HG03108 (cell line): ENCODE measurements at regions not wholly inside any gene's neighbourhood (a gene's known extent, or its start where the extent isn't known, plus 50 kb on each side); places are given as distances from the start of the nearest gene placed in this dataset.

Source experiments
- ATAC-seq: cut with Tn5 transposase; IDR thresholded peaks from one replicate; pipeline ENCODE4 v1.9.1; 2021; ENCODE audit warnings: moderate library complexity; ENCODE audit not compliant: unreplicated experiment

DNA sequence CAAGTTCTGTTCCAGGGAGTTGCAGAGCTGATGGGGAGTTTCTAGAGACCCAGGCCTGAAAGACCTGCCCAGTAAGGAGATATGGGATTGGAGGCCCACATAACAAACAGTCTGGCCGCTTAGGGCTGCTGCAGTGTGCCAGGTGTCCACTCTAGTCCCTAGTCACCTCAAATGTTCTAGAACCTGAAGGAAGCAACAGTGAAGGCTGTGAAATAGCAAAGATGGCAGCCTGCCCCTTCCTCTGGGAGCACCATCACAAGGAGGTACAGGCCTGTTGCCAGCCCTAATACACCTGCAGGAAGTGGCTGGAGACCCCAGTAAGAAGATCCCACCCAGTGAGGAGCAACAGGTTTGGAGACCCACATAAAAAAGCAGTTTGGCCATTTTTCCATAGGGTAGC lies 783.8 kb upstream of the EDIL3 start:
- ATAC-seq, result no peak

DNA sequence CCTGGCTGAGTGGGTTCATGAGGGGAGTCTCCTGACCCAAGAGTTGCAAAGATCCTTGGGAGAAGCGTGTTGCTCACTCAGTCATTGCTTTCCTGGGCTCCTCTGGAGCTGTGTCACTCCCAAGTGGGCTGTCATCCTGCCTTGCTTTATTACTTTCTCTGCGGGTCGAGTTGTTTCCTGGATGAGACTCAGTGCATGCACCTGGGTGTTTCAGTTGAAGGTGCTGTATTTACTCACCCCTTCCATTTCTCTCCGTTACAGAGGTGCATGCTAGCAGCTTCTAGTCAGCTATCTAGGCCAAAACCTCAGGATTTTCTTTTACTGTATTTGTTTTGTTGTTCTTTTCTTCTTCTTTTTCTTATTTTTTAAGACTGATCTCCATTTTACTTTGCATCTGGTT lies 785.5 kb upstream of the EDIL3 start:
- no peak for ATAC-seq

DNA sequence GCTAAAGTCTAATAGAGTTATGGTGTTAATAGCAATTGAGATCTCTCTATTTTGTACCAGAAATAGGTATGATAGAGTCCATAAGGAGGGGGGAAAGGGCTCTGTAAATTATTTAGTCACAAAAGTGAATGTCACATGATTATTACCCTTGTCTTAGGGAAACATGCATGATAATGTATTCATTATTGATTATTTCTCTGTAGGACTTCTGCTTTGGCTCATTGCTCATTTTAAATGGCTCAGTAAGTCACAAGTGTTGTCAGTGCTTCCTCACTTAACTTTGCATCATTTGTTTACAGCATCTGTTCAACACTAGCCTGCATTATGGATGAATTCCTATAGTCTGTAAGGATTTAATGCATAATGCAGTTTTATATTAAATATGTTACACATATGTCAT lies 788.8 kb upstream of the EDIL3 start:
- no peak for ATAC-seq

DNA sequence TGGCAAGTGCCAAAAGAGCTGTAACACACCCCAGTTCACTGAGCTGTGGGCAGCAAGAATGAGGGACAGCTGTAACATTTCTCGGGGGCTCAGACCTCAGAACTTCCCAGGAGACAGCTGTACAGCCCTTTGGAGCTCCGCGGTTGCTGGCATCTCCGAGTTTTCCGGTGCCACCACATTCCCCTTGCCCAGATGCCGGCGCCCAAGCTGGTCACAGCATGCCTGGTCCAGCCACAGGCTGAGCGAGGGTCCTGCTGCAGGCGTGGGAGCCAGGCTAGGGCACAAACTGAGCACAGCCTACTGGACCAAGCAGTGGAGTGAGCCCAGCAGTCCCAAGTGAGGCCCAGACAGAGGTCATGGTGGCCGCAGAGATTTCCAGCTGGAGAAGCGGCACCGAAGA lies 797.7 kb upstream of the EDIL3 start:
- ATAC-seq, result no peak

DNA sequence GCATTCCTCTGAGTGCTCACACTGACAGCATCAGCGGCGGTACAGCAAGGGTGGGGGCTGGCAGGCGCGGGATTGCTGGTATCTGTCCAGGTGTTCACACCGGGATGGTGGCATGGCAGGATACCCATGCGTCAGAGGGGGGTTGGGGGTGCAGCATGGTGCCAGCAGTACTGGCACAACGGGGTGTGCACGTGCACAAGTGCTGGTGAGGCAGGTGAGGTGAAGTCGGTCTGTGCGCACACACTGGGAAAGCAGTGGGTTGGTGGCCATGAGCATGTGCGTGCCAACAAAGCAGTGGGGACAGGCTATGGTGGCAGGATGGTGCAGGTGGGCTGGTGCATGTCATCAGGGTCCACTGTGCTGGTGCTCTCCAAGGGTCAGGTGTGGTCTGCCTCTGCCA lies 819.6 kb upstream of the EDIL3 start:
- ATAC-seq, result no peak

DNA sequence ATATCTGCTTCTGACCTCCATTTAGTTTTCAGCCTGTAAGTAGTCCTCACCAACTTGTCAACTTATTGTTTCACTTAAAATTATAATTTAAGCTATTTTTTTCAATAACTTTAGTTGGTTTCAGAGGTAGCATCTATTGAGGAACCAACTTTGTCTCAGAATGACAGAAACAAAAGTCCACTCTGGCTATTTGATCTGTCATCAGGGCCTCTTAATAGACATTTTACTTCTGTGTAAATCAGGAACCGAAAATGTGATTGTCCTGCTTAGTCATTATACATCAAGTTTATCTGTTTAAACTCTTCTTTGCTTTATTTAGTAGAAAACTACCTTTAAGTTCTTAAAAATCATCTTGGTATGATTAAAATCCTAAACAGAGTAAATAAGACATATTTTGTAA lies 820.8 kb upstream of the EDIL3 start:
- ATAC-seq, result no peak

DNA sequence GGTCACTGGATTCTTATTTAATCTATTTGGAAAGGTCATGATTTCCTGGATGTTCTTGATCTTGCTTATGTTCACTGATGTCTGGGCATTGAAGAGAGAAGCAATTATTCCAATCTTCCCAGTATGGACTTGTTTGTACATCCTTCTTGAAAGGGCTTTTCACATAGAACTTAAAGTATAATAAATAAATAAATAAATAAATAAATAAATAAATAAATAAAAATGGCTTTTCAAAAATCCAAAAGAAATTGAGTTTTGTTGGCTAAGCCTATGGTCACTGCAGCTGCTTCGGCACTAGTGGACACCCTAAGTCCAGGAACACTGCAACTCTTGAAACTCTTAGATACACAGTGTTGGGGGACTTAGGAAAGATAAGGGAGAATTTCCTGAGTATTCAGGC lies 840.7 kb upstream of the EDIL3 start:
- ATAC-seq, result no peak

DNA sequence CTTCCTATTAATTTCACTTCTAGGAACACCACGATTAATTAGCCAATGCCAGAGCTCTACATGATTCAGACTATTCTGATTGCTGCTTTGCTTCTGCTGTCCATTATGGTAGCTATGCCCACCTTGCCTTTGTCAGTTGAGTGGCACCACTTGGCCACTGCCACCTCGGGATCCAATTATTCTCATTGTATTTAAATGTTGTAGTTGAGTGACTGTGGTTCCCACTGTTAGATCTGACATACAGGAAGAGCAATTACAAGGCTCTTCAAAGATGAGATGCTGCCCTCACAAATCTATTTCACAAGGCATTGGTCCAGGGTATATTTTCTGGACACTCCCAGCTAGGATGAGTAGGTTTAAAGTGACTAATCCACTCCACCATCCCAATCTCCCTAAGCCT lies 864.5 kb upstream of the EDIL3 start:
- ATAC-seq, result no peak

DNA sequence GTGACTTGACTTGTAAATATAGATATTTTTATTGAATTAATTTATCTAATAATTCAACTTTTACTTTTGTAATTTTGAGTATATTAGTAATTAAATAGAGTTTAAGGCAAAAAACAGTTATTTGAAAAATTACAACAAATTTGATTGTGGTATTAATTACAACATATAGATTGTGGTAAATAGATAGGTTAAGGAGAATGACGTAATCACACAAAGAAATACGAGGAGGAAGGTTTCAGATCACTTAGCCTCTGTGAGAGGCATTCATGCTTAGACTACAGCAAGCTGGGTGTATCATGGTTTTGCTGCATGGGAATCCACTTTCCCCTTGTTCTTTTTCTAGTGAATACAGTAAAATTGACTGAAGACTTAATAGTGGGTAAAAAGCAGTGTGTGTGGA lies 878.4 kb upstream of the EDIL3 start:
- ATAC-seq, result no peak

DNA sequence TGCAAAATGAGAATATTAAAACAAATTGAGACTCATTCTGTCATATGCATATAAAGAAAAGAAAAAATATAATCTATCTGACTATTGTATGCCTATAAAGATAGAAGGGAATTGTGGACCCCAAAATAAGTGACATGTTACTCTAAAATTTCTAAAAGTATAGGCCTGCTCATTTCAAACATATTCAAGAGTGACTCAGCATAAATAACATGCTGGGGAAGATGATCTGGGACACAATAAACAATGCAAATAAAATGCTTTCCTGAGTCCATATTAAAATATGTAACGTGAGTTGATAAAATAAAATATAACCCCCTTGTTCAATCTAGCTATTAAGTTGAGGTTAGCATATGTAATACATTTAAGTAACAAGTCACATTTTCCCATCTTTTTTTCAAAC lies 882.0 kb upstream of the EDIL3 start:
- ATAC-seq, result no peak

DNA sequence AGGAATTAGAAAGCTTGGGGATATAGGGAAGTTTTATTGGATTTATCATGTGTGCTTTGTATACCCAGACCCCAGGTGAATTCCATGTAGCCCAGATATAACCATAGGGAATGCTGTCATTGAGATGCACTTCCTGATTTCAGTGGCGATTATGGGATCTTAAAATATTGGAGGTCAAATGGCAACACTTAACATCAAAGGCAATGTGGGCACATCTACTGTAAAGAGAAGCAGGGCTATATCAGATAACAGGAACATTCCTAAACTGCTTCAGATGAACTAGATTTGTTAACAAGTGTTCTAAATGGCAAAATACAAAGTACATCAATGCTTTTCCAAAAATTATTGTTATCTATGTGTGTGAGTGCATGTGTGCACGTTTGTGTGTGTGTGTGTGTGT lies 883.5 kb upstream of the EDIL3 start:
- ATAC-seq, result no peak

DNA sequence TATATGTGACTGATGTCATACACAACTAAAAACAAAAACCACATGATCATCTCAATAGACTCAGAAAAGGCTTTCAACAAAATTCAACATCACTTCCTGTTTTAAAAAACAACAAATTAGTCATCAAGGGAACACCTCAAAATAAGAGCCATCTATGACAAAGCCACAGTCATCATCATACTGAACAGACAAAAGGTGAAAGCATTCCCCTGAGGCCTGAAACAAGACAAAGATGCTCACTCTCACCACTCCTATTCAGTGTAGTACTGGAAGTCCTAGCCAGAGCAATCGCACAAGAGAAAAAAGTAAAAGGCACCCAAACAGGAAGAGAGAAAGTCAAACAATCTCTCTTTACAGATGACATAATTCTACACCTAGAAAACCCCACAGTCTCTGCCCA lies 893.5 kb upstream of the EDIL3 start:
- ATAC-seq, result no peak

DNA sequence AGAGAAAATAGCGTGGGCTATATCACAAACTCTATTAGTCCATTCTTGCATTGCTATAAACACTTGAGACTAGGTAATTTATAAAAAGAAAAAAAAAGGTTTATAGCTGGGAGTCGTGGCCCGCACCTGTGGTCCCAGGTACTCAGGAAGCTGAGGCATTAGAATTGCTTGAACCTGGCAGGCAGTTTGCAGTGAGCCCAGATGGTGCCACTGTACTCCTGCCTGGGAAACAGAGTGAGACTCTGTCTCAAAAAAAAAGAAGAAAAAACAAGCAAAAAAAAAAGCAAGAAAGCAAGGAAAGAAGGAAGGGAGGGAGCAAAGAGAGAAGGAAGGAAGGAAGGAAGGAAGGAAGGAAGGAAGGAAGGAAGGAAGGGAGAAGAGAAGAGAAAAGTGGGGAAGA lies 904.2 kb upstream of the EDIL3 start:
- ATAC-seq, result no peak

DNA sequence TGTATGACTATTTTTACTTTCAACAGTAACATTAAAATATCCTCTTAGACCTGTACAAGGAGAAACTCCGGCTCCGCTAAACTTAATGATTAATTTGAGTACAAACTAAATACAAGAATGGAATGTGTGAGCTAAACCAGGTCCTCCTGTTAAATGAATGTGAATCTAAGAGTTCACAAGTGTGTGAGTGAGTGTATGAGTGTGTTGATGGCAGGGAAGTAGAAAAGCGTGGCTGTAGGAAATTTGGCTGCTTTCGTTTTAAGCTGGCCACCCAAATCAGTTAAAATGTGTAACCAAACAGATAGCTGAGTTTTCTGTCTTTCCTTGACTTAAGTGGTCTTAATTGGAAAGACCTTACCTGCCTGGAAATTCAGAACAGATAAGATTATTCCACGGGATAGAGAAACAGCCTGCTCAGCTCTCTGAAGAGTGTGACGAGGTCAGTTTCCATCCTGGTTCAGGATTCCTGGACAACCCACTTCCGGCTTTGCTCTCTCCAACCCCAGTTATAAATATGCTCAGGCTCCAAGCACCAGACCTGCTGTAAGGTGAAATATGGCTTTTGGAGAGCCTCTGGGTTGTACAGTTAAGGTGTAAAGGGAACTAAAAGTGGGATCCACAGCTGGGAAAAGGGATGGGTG lies 908.6 kb upstream of the EDIL3 start:
- no peak for ATAC-seq

DNA sequence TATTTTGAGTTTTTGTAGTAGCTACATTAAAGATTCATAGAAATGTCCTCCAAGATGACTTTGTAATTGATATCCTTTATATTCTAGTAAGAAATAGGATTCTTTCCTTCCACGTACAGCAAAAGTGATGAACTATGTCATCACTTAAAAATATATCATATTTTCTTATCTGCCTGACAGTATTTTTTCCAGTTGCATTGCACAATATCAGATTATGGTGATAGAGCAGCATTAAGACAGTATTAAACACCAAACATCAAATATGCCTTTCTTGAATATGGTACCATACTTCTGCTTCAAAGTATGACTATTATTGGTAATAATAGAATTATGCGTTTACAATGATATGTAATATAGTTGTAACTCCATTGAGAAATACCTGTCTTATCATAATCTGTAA lies 919.8 kb upstream of the EDIL3 start:
- ATAC-seq, result no peak

DNA sequence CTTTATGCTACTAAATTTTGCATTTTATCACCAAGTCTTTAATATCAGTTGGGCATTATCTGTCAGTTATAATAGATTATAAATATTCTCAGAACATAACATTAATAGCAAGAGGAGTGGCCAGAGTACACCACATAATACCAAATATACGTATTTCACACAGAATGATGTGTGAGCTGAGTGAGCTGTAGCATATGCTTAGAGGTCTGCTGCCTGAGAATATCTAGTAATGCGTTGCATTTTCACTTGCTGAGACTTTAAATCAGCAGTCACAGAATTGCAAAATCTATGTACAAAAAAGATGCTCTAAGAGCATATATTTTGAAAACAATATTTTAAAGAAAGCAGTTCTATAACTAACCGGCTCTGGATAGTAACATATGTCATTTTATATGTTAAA lies 921.1 kb upstream of the EDIL3 start:
- no peak for ATAC-seq

DNA sequence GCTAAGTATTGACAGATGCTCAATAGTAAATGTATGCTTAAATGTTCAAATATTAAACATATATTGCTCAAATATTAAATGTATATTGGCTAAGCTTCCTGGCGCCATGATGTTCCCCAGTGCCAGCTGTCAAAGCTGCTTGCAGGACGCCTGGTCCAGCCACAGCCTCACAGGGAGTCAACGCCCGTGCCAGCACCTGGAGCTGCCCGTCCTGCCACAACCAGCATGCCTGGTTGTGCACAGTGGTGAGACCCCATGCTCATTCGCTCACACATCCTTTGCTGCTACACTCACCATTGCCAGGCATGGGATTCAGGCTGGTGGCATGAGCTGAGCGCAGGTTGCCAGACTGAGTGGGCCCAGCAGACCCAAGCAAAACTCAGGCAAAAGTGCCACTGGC lies 926.9 kb upstream of the EDIL3 start:
- ATAC-seq, result no peak

DNA sequence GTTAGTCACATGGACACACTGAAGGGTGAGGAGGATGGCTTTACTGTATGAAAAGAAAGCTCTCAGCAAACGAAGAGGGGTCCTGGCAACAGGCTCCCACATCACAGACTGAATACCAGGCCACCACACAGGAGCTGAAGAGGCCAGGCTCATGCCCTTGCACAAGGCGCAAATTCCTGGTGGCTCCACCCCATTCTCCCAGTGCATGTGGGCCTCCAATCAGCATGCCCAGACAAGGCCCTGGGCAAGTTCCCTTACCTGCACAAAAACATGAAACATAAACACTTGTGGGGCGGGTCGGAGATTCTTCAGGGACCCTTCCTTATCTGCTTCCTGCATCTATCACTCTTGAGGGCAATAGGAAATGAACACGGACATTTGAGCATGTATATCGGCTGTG lies 935.8 kb upstream of the EDIL3 start:
- ATAC-seq, result no peak

DNA sequence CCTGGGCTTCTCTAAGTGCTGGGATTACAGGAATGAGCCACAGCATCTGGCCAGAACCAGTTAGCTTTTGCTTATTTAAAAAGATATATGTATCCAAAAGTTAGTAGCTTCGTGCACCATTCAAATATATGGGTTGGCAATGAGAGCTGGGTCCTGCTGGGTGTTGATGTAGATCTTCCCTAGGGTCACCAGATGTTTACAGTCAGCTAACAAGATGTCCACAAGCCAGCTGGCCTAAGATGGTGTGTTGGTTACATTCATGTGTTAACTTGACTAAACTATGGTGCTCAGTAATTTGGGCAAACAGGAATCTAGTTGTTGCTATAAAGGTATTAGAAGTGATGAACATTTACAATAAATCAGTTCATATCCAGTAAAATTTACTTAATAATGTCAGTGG lies 948.6 kb upstream of the EDIL3 start:
- ATAC-seq, result no peak

DNA sequence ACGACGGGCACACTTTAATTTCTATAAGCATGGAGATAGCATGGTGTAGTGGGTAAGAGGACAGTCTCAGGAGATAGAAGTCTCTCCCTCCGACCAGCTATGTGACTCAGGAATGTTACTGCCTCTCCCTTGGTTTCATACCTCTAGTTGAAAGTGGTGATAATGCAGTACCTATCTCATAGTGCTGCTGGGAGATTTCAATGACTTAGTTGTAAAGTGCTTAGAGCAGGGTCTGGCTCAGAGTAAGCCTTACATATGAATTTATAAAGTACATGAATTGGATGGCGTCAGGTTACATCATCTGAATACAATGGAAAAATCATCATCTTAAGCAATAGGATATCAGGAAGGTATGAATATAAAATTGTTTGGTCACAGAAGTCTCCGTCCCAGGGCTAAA lies 952.8 kb upstream of the EDIL3 start:
- no peak for ATAC-seq

DNA sequence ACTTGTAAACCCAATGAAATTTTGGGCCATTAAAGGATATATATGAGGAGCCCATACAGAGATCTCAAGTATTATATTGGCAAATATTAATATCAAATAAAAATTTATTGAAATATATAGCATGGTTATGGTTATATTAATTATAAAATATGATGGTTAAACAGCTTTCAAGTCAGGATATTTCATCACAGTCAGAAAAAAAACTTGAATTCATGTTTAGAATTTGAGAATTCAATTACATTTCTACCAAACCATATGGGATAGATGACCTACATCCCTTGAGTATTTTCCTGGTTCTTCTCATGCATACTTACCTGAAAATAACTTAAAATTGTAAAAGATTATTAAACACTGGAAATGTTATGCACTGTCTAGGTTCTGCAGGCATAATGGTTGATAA lies 956.1 kb upstream of the EDIL3 start:
- ATAC-seq, result no peak

DNA sequence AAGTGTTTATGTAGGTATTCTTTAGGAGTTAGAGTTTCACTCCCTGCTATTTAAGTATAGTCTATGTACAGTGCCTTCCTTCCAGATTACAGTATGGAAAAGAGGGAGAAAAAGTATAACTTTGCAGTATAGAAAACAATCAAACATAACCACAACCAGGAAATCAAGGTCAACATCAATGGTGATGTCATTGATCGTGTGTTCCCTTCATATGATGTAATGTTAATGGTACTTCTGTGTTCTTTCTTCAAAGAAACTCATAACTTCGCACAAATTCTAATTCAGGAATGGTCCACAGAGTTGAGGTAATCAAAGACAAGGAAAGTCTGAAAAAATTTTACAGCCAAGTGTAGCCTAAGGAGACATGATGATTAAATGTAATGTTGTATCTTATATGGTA lies 961.1 kb upstream of the EDIL3 start:
- ATAC-seq, result no peak

DNA sequence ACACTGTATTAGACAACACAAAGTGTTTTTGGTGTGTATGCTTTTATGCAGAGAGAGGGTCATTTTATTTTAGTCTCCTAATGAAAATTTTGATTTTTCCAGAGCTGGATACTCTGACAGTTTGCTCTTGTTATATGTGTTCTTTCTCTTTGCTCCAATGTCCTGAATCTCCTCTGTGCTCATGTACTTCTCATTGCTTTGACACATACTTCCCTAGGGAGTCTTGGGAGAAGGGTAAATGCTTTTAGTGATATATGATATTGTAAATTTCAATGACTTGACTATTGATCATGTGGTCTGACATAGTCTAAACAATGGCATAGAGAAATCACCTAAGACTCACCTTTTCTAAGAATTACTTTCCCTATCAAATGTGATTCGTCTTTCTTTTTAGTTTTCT lies 972.6 kb upstream of the EDIL3 start:
- ATAC-seq, result no peak

DNA sequence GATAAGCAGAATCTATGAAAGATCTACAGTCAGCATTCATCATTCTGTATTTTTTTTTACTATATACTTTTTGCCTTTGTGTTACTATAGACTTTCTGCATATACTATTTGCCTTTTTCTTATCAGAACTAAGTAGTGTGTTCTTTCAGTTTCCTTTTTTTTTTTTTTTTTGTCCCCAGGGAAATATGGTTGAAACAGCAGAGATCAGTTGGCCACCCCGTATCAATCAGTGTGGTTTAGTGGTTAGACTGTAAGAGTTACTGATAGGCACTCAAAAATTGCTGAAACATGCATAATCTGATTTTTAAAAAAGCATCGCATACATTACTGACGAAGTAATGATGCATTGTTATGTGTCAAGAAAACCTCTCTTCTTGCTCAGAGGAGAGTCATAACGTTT lies 990.8 kb upstream of the EDIL3 start:
- no peak for ATAC-seq
